Astrocyte of the cerebellum (primary cell): ENCODE measurements at regions not wholly inside any gene's neighbourhood (a gene's known extent, or its start where the extent isn't known, plus 50 kb on each side); places are given as distances from the start of the nearest gene placed in this dataset.
A peak's percentile ranks its signal among the peaks of the same experiment; 100 is the strongest.
"Not testable (repeated sequence)": the region's sequence is repeated elsewhere in the genome, so short reads cannot be mapped to it uniquely, and the experiment has no call there.

Experiments
- DNase-seq: peaks from one replicate; pipeline ENCODE4 v3.0.0-alpha.2; 2011; ENCODE audit warnings: low read depth
- H3K4me3 ChIP-seq: 2 replicates; pipeline ENCODE4 v1.5.1; 2011; ENCODE audit warnings: mild to moderate bottlenecking, low read depth, low read length, moderate library complexity
- CTCF ChIP-seq: IDR thresholded peaks from 2 replicates; pipeline ENCODE4 v1.5.1; 2012; ENCODE audit warnings: low read length, low read depth, moderate library complexity, mild to moderate bottlenecking; ENCODE audit errors: missing control alignments
- in situ Hi-C: cut with HindIII; loops from 2 replicates; pipeline ENCODE4 v1.10.0; 2017; ENCODE audit warnings: low sequenced_read_pairs

DNA sequence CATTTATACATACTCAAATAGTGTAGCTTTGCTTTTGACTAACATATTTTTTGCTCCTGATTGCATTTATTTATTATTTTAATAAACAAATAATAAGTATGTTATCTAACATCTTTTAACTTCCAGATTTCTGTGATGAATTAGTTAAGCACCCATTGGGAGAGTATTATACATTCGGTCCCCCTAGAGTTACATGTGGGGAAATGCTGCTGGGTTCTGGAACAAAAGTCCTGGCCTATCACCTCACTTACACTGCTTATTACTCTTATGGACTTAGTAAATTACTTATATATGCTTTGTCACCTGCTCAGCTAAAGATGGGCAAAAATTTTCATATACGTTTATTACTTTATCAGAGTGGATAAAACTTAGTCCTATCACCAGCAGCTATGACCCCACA is 1163.0 kb downstream of the FAM181B start:
- no peak overlapping the region for H3K4me3 ChIP-seq
- no peak for TF ChIP-seq CTCF
- in situ Hi-C loops: no loop called here
- no peak for DNase-seq

DNA sequence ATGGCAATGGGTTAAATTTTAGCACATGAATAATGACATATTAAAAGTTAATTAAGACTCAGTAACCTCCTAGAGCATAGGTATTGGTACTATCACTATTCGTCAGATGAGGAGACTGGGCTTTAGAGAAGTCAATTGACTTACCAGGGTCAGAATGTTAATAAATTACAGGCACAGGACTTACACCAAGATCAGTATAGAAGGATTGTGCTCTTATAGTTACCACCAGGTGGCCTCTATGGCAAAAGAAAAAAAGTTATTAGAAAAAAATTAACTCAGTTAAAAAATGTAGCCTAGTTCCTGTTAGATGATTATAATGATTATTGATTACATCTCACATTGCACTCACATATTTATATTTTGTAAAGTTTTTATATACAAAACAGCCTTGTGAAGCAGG is 1163.7 kb downstream of the FAM181B start:
- in situ Hi-C loops: no loop called here
- no peak for DNase-seq
- no peak for TF ChIP-seq CTCF
- no peak overlapping the region for H3K4me3 ChIP-seq

GRCh38 chr11:81568918-81569317 is 1164.7 kb downstream of the FAM181B start:
- no peak for TF ChIP-seq CTCF
- no peak for DNase-seq
- in situ Hi-C loops: no loop called here
- H3K4me3 ChIP-seq: no peak overlapping the region

GRCh38 chr11:81548123-81548522 is 1185.5 kb downstream of the FAM181B start:
- no peak for DNase-seq
- TF ChIP-seq CTCF: no peak
- no peak overlapping the region for H3K4me3 ChIP-seq
- in situ Hi-C loops: no loop called here

DNA sequence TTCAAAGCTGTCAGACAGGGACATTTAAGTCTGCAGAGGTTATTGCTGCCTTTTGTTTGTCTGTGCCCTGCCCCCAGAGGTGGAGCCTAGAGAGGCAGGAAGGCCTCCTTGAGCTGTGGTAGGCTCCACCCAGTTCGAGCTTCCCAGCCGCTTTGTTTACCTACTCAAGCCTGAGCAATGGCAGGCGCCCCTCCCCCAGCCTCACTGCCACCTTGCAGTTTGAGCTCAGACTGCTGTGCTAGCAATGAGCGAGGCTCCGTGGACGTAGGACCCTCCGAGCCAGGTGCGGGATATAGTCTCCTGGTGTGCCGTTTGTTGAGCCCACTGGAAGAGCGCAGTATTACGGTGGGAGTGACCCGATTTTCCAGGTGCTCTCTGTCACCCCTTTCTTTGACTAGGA is 1193.9 kb downstream of the FAM181B start:
- in situ Hi-C loops, DNase-seq, H3K4me3 ChIP-seq: not testable (repeated sequence)

DNA sequence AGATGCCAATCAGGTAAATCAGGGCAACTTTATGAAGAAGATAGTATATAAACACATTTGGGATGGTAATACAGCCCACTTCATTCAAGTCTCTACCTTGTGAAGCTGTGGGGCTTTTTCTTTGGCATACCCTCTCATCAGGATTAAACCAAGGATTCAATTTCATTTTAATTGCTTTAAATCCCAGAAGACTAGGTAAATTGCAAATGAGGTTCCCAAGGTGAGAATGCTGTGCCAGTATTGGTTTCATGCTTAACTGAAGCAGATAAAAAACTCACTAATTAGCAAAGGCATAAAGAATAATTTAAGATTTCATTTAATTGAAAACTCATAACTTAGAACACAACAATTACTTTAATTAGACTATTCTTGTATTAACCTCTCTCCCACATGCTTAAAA is 1218.1 kb downstream of the FAM181B start:
- in situ Hi-C loops: no loop called here
- no peak for DNase-seq
- H3K4me3 ChIP-seq: no peak overlapping the region
- TF ChIP-seq CTCF: no peak

DNA sequence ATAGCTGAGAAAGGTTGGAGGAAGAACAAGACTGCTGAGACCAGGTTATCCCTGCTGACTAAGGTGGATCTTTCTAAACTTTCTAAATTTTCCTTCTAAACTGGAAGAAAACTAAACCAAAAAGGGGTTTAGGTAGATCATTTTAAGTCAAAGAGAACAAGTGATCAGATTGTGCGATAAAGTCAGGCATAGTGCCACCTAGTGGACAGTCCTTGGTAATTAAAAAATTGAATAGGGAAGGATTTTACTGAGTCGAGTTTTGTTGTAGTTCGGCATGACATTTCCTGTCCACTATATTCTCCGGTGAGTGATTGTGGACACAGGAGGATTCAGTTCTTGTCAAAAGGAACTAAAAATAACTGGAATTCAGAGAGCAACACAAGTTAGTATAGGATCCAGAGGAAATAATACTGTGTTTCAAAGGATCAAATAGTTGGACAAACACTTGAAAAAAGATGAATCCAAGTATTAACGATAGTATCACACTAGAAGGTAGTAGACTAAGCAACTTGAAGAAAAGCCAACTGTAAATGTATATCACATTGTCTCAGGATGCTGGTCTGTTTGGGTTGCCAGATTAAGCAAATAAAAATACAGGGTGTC is 1236.4 kb downstream of the FAM181B start:
- H3K4me3 ChIP-seq: no peak overlapping the region
- no peak for DNase-seq
- TF ChIP-seq CTCF: peak; percentile 59
- in situ Hi-C loops: no loop called here
